ENCODE measurements at regions not wholly inside any gene's neighbourhood (a gene's known extent, or its start where the extent isn't known, plus 50 kb on each side); places are given as distances from the start of the nearest gene placed in this dataset.

GRCh38 chr1:163610486-163610885 is 288.7 kb downstream of the NUF2 start:
- CTCF ChIA-PET = interaction anchor here (1.1 kb wide), 1 partner anchor 14 kb away, joined by 3 read pairs; no protein-coding TSS in a partner anchor
- H3K27ac ChIP-seq (ENCODE audit: low read depth in 2 of 2, low read length in 1 of 2) = no peak overlapping the region
- WGBS (ENCODE audit: low lambda C conversion rate) = 27% methylated on average over 4 of the region's 4 CpGs
- no peak overlapping the region for H3K4me2 ChIP-seq
- no peaks in the 10 kb centered on the region for H3K4me1 ChIP-seq (ENCODE audit: control insufficient read depth in 1 of 2, insufficient read depth in 2 of 2, low read depth in 1 of 2, low read length in 1 of 2)
- no peaks in the 10 kb centered on the region for H3K36me3 ChIP-seq (replicated peaks in 1 of 2; ENCODE audit: control insufficient read depth in 1 of 2, insufficient read depth in 2 of 2, low read length in 1 of 2)
- no peaks in the 10 kb centered on the region for H3F3A ChIP-seq (replicated peaks; ENCODE audit: insufficient read depth)
- H3K27me3 ChIP-seq (ENCODE audit: insufficient read depth) = no peaks in the 10 kb centered on the region
- no peaks in the 10 kb centered on the region for H3K9me3 ChIP-seq
- POLR2A ChIA-PET = no interaction called here
- no peaks in the 10 kb centered on the region for H4K20me1 ChIP-seq (ENCODE audit: insufficient read depth)
- no peak overlapping the region for H3K4me3 ChIP-seq (ENCODE audit: low read depth in 2 of 2, low read length in 1 of 2)
- TF ChIP-seq GABPA (IDR thresholded peaks at IDR 0.05; ENCODE audit: low read depth) (no peak), FOXJ3 (CRISPR knock-in tag; IDR thresholded peaks at IDR 0.05) (no peak), RCOR1 (IDR thresholded peaks at IDR 0.05; ENCODE audit: low read length) (no peak), CHD2 (IDR thresholded peaks at IDR 0.05; ENCODE audit: low read length, partially characterized antibody) (no peak), YY1 (IDR thresholded peaks at IDR 0.05; ENCODE audit: low read depth) (no peak)
- H3K9ac ChIP-seq = no peak overlapping the region
- no peak for DNase-seq
- no peak overlapping the region for H2AFZ ChIP-seq (ENCODE audit: low read depth)
- no peaks in the 10 kb centered on the region for H3K9me2 ChIP-seq
- H3K79me2 ChIP-seq (ENCODE audit: insufficient read depth) = no peaks in the 10 kb centered on the region

GRCh38 chr1:163614361-163614760 is 292.6 kb downstream of the NUF2 start:
- ChIA-PET CTCF (interaction anchor here (1.0 kb wide), 1 partner anchor 37 kb away, joined by 3 read pairs; no protein-coding TSS in a partner anchor), POLR2A (no interaction called here)
- no peaks in the 10 kb centered on the region for H3K4me1 ChIP-seq (ENCODE audit: control insufficient read depth in 1 of 2, insufficient read depth in 2 of 2, low read depth in 1 of 2, low read length in 1 of 2)
- H3K9ac ChIP-seq = no peak overlapping the region
- no peaks in the 10 kb centered on the region for H3F3A ChIP-seq (replicated peaks; ENCODE audit: insufficient read depth)
- no peak overlapping the region for H3K4me2 ChIP-seq
- no peaks in the 10 kb centered on the region for H3K9me3 ChIP-seq
- no peaks in the 10 kb centered on the region for H3K27me3 ChIP-seq (ENCODE audit: insufficient read depth)
- H3K27ac ChIP-seq (ENCODE audit: low read depth in 2 of 2, low read length in 1 of 2) = no peak overlapping the region
- no peaks in the 10 kb centered on the region for H3K79me2 ChIP-seq (ENCODE audit: insufficient read depth)
- no peaks in the 10 kb centered on the region for H4K20me1 ChIP-seq (ENCODE audit: insufficient read depth)
- H2AFZ ChIP-seq (ENCODE audit: low read depth) = no peak overlapping the region
- no peak for DNase-seq
- no peak overlapping the region for H3K4me3 ChIP-seq (ENCODE audit: low read depth in 2 of 2, low read length in 1 of 2)
- no peaks in the 10 kb centered on the region for H3K36me3 ChIP-seq (replicated peaks in 1 of 2; ENCODE audit: control insufficient read depth in 1 of 2, insufficient read depth in 2 of 2, low read length in 1 of 2)
- WGBS (ENCODE audit: low lambda C conversion rate) = 26% methylated on average over 2 of the region's 2 CpGs
- TF ChIP-seq CTCF (IDR thresholded peaks at IDR 0.05) (no peak), TCF12 (IDR thresholded peaks at IDR 0.05) (no peak), ELF1 (IDR thresholded peaks at IDR 0.05) (no peak), RXRA (IDR thresholded peaks at IDR 0.05; ENCODE audit: borderline replicate concordance, low read depth) (no peak), EP300 (IDR thresholded peaks at IDR 0.05; ENCODE audit: borderline replicate concordance in 1 of 2, low read depth in 1 of 2, low read length in 1 of 2) (no peak), JUND (IDR thresholded peaks at IDR 0.05) (no peak), GABPA (IDR thresholded peaks at IDR 0.05; ENCODE audit: low read depth) (no peak), SMC3 (IDR thresholded peaks at IDR 0.05; ENCODE audit: low read depth, low read length) (no peak), TAF1 (IDR thresholded peaks at IDR 0.05; ENCODE audit: borderline replicate concordance, low read depth, low read length) (no peak), MXI1 (IDR thresholded peaks at IDR 0.05; ENCODE audit: low read depth, low read length) (no peak), RAD21 (IDR thresholded peaks at IDR 0.05; ENCODE audit: low read length) (no peak), NFIC (IDR thresholded peaks at IDR 0.05; ENCODE audit: borderline replicate concordance) (no peak), IRF3 (IDR thresholded peaks at IDR 0.05; ENCODE audit: low read depth, low read length) (no peak), POLR2AphosphoS5 (IDR thresholded peaks at IDR 0.05; ENCODE audit: low read depth, low read length) (no peak), EZH2phosphoT487 (IDR thresholded peaks at IDR 0.05; ENCODE audit: borderline replicate concordance, low read depth) (no peak), USF1 (IDR thresholded peaks at IDR 0.05; ENCODE audit: borderline replicate concordance, low read depth) (no peak), PBX3 (IDR thresholded peaks at IDR 0.05) (no peak)
- H3K9me2 ChIP-seq = no peaks in the 10 kb centered on the region

Data from SK-N-SH (cell line).